ENCODE measurements at regions not wholly inside any gene's neighbourhood (a gene's known extent, or its start where the extent isn't known, plus 50 kb on each side); places are given as distances from the start of the nearest gene placed in this dataset.

- TF ChIP-seq, protein P1, sequence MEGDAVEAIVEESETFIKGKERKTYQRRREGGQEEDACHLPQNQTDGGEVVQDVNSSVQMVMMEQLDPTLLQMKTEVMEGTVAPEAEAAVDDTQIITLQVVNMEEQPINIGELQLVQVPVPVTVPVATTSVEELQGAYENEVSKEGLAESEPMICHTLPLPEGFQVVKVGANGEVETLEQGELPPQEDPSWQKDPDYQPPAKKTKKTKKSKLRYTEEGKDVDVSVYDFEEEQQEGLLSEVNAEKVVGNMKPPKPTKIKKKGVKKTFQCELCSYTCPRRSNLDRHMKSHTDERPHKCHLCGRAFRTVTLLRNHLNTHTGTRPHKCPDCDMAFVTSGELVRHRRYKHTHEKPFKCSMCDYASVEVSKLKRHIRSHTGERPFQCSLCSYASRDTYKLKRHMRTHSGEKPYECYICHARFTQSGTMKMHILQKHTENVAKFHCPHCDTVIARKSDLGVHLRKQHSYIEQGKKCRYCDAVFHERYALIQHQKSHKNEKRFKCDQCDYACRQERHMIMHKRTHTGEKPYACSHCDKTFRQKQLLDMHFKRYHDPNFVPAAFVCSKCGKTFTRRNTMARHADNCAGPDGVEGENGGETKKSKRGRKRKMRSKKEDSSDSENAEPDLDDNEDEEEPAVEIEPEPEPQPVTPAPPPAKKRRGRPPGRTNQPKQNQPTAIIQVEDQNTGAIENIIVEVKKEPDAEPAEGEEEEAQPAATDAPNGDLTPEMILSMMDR (IDR thresholded peaks at IDR 0.05; ENCODE audit: insufficient read depth, low read length, poor library complexity, severe bottlenecking) = no peak
- H3K36me3 ChIP-seq (ENCODE audit: control insufficient read depth, insufficient read depth, low read length) = no peaks in the 10 kb centered on the region
- no peak for DNase-seq (ENCODE audit: extremely low read depth, insufficient read length)
- H3K4me3 ChIP-seq (replicated peaks; ENCODE audit: low read depth, low read length) = no peak overlapping the region
- no peaks in the 10 kb centered on the region for H3K27me3 ChIP-seq (replicated peaks; ENCODE audit: control insufficient read depth, insufficient read depth, low read length)
Observed at GRCh38 chr5:89069591-89069990, 186.6 kb upstream of the MEF2C start.

DNA sequence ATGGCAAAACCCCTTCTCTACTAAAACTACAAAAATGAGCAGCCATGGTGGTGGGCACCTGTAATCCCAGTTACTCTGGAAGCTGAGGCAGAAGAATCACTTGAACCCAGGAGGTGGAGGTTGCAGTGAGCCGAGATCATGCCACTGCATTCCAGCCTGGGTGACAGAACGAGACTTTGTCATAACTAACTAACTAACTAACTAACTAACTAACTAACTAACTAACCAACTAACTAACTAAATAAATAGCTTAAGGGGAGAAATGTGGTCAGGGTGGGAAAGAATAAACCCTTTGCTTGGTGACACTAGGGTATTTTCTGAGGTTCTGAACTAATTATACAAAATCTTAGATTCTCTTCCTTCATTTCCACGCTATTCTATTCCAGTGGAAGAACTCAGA, 184.4 kb upstream of the MEF2C start:
- Histone ChIP-seq H3K27me3 (replicated peaks; ENCODE audit: control insufficient read depth, insufficient read depth, low read length) (no peaks in the 10 kb centered on the region), H3K36me3 (ENCODE audit: control insufficient read depth, insufficient read depth, low read length) (no peaks in the 10 kb centered on the region), H3K4me3 (replicated peaks; ENCODE audit: low read depth, low read length) (no peak overlapping the region)
- TF ChIP-seq, protein P1 (IDR thresholded peaks at IDR 0.05; ENCODE audit: insufficient read depth, low read length, poor library complexity, severe bottlenecking) = no peak
- DNase-seq (ENCODE audit: extremely low read depth, insufficient read length) = no peak

GRCh38 chr5:89065919-89066318, 182.9 kb upstream of the MEF2C start:
- peak; percentile 48 for DNase-seq (ENCODE audit: extremely low read depth, insufficient read length)
- Histone ChIP-seq H3K27me3 (replicated peaks; ENCODE audit: control insufficient read depth, insufficient read depth, low read length) (no peaks in the 10 kb centered on the region), H3K36me3 (ENCODE audit: control insufficient read depth, insufficient read depth, low read length) (no peaks in the 10 kb centered on the region), H3K4me3 (replicated peaks; ENCODE audit: low read depth, low read length) (no peak overlapping the region)
- TF ChIP-seq, protein P1 (IDR thresholded peaks at IDR 0.05; ENCODE audit: insufficient read depth, low read length, poor library complexity, severe bottlenecking) = no peak

GRCh38 chr5:89064736-89065135, 181.8 kb upstream of the MEF2C start:
- TF ChIP-seq, protein P1 (IDR thresholded peaks at IDR 0.05; ENCODE audit: insufficient read depth, low read length, poor library complexity, severe bottlenecking) = no peak
- no peak overlapping the region for H3K4me3 ChIP-seq (replicated peaks; ENCODE audit: low read depth, low read length)
- no peak for DNase-seq (ENCODE audit: extremely low read depth, insufficient read length)
- H3K36me3 ChIP-seq (ENCODE audit: control insufficient read depth, insufficient read depth, low read length) = no peaks in the 10 kb centered on the region
- H3K27me3 ChIP-seq (replicated peaks; ENCODE audit: control insufficient read depth, insufficient read depth, low read length) = no peaks in the 10 kb centered on the region

GRCh38 chr5:89064054-89064453, 181.1 kb upstream of the MEF2C start:
- H3K27me3 ChIP-seq (replicated peaks; ENCODE audit: control insufficient read depth, insufficient read depth, low read length) = no peaks in the 10 kb centered on the region
- H3K36me3 ChIP-seq (ENCODE audit: control insufficient read depth, insufficient read depth, low read length) = no peaks in the 10 kb centered on the region
- DNase-seq (ENCODE audit: extremely low read depth, insufficient read length) = no peak
- TF ChIP-seq, protein P1 (IDR thresholded peaks at IDR 0.05; ENCODE audit: insufficient read depth, low read length, poor library complexity, severe bottlenecking) = no peak
- no peak overlapping the region for H3K4me3 ChIP-seq (replicated peaks; ENCODE audit: low read depth, low read length)

DNA sequence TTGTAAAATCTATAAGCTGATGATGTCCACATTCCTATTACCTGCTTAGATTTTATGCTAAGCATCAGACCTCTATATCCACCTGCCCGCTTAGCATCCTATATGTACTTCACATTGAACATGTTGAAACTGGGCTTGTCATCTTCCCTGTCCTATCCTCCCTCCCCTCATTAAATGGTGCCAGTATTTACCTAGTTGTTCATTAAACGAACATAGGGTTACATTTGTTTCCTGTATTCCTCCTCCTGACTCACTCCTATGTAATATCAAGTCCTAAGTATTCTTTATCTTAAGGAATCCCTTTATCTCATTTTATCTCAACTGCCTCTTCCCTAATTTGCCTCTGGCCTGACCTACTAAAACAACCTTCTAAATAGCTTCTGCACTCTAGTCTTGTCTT, 177.8 kb upstream of the MEF2C start:
- Histone ChIP-seq H3K4me3 (replicated peaks; ENCODE audit: low read depth, low read length) (no peak overlapping the region), H3K36me3 (ENCODE audit: control insufficient read depth, insufficient read depth, low read length) (no peaks in the 10 kb centered on the region), H3K27me3 (replicated peaks; ENCODE audit: control insufficient read depth, insufficient read depth, low read length) (no peaks in the 10 kb centered on the region)
- DNase-seq (ENCODE audit: extremely low read depth, insufficient read length) = no peak
- TF ChIP-seq, protein P1 (IDR thresholded peaks at IDR 0.05; ENCODE audit: insufficient read depth, low read length, poor library complexity, severe bottlenecking) = no peak
